GM21447 (cell line): ENCODE measurements at regions not wholly inside any gene's neighbourhood (a gene's known extent, or its start where the extent isn't known, plus 50 kb on each side); places are given as distances from the start of the nearest gene placed in this dataset.

Source experiments
- ATAC-seq: cut with Tn5 transposase; IDR thresholded peaks from one replicate; pipeline ENCODE4 v1.9.1; 2021; ENCODE audit not compliant: unreplicated experiment

GRCh38 chr9:80197661-80198060 lies 625.9 kb downstream of the TLE4 start:
- no peak for ATAC-seq

- no peak for ATAC-seq
These were observed 619.3 kb downstream of the TLE4 start for GRCh38 chr9:80191108-80191507.

GRCh38 chr9:80188579-80188978 lies 616.8 kb downstream of the TLE4 start:
- ATAC-seq: peak; percentile 51

GRCh38 chr9:80185112-80185738 lies 613.5 kb downstream of the TLE4 start:
- ATAC-seq: no peak

- ATAC-seq: no peak
These were observed 606.2 kb downstream of the TLE4 start for GRCh38 chr9:80177949-80178480.

GRCh38 chr9:80175286-80176150 lies 603.8 kb downstream of the TLE4 start:
- ATAC-seq: no peak

GRCh38 chr9:80163889-80164288 lies 592.1 kb downstream of the TLE4 start:
- ATAC-seq: peak; percentile 71

- ATAC-seq: no peak
These were observed 586.9 kb downstream of the TLE4 start for GRCh38 chr9:80158554-80159170.

- ATAC-seq: no peak
These were observed 586.4 kb downstream of the TLE4 start for GRCh38 chr9:80158131-80158530.

- ATAC-seq: no peak
These were observed 585.8 kb downstream of the TLE4 start for GRCh38 chr9:80157561-80157983.

GRCh38 chr9:80156756-80157472 lies 585.1 kb downstream of the TLE4 start:
- ATAC-seq: peak; percentile 72

GRCh38 chr9:80156262-80156661 lies 584.5 kb downstream of the TLE4 start:
- ATAC-seq: no peak

GRCh38 chr9:80147866-80148265 lies 576.1 kb downstream of the TLE4 start:
- ATAC-seq: no peak

- ATAC-seq: no peak
These were observed 574.7 kb downstream of the TLE4 start for GRCh38 chr9:80146466-80146865.

- ATAC-seq: no peak
These were observed 573.1 kb downstream of the TLE4 start for GRCh38 chr9:80144856-80145255.

- ATAC-seq: no peak
These were observed 572.6 kb downstream of the TLE4 start for GRCh38 chr9:80144406-80144805.

- peak; percentile 57 for ATAC-seq
These were observed 572.1 kb downstream of the TLE4 start for GRCh38 chr9:80143899-80144298.

GRCh38 chr9:80134487-80134886 lies 562.7 kb downstream of the TLE4 start:
- peak; percentile 100 for ATAC-seq

GRCh38 chr9:80131627-80132026 lies 559.9 kb downstream of the TLE4 start:
- ATAC-seq: no peak

- ATAC-seq: no peak
These were observed 556.2 kb downstream of the TLE4 start for GRCh38 chr9:80127920-80128319.

GRCh38 chr9:80125731-80126264 lies 554.0 kb downstream of the TLE4 start:
- ATAC-seq: no peak
